ENCODE measurements at regions not wholly inside any gene's neighbourhood (a gene's known extent, or its start where the extent isn't known, plus 50 kb on each side); places are given as distances from the start of the nearest gene placed in this dataset.

DNA sequence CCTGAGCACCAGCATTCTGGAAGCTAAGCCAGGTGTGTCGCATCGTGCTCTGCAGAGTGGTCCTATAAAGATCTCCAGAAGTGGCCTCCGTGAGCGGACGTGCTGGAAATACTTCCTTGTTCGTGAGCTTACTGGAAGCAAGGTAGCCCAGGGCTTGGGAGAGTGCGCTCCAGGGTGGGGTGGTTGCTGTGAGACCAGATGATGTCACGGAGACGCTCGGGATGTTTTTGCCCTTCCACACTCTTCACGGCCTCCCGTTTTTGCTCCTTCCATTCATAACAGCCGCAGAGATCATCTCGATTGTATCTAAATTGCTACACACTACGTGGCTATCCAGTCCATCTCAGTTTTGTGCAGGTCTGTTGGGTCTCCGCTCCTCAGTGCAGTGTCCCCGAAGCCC lies 373.4 kb downstream of the THBS2 start:
- Histone ChIP-seq H3K4me1 (ENCODE audit: control insufficient read depth in 4 of 4, insufficient read depth in 4 of 4, low read length in 3 of 4) (peaks cover 0 to 3% (median 0%) of the 10 kb centered on the region in 4 donors), H3K9me3 (ENCODE audit: control insufficient read depth in 4 of 4, low read length in 3 of 4) (no peaks in the 10 kb centered on the region), H3K27me3 (ENCODE audit: control insufficient read depth in 4 of 4, insufficient read depth in 4 of 4, low read length in 3 of 4) (peaks cover 0 to 14% (median 2%) of the 10 kb centered on the region in 4 donors), H3K36me3 (ENCODE audit: control insufficient read depth in 4 of 4, insufficient read depth in 3 of 4, low read depth in 1 of 4, low read length in 3 of 4) (no peaks in the 10 kb centered on the region), H3K27ac (ENCODE audit: low read depth in 1 of 2, low read length in 2 of 2) (no peak overlapping the region), H3K9ac (ENCODE audit: low read depth in 1 of 2, low read length in 2 of 2) (no peak overlapping the region), H3K4me3 (ENCODE audit: low read depth in 1 of 3, low read length in 3 of 3) (no peak overlapping the region)
- TF ChIP-seq NR2F2 (IDR thresholded peaks at IDR 0.05): no peak
- TF ChIP-seq FOXA1 (IDR thresholded peaks at IDR 0.05): no peak
- TF ChIP-seq, protein P1, sequence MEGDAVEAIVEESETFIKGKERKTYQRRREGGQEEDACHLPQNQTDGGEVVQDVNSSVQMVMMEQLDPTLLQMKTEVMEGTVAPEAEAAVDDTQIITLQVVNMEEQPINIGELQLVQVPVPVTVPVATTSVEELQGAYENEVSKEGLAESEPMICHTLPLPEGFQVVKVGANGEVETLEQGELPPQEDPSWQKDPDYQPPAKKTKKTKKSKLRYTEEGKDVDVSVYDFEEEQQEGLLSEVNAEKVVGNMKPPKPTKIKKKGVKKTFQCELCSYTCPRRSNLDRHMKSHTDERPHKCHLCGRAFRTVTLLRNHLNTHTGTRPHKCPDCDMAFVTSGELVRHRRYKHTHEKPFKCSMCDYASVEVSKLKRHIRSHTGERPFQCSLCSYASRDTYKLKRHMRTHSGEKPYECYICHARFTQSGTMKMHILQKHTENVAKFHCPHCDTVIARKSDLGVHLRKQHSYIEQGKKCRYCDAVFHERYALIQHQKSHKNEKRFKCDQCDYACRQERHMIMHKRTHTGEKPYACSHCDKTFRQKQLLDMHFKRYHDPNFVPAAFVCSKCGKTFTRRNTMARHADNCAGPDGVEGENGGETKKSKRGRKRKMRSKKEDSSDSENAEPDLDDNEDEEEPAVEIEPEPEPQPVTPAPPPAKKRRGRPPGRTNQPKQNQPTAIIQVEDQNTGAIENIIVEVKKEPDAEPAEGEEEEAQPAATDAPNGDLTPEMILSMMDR (IDR thresholded peaks at IDR 0.05; ENCODE audit: low read depth, low read length, missing input control): no peak
- no peak for TF ChIP-seq JUND (IDR thresholded peaks at IDR 0.05)
- no peak for TF ChIP-seq TAF1 (conservative IDR thresholded peaks at IDR 0.05)
- no peak for TF ChIP-seq SP1 (IDR thresholded peaks at IDR 0.05)
- TF ChIP-seq RAD21 (IDR thresholded peaks at IDR 0.05): no peak
- no peak for TF ChIP-seq GABPA (IDR thresholded peaks at IDR 0.05 in 1 of 2, conservative IDR thresholded peaks at IDR 0.05 in 1 of 2)
- no peak for TF ChIP-seq HNF4G (IDR thresholded peaks at IDR 0.05)
- TF ChIP-seq MAX (IDR thresholded peaks at IDR 0.05): no peak
- no peak for TF ChIP-seq ATF3 (IDR thresholded peaks at IDR 0.05)
- DNase-seq (ENCODE audit: low spot score): no peak
- 78% methylated on average over 17 of the region's 17 CpGs for WGBS

DNA sequence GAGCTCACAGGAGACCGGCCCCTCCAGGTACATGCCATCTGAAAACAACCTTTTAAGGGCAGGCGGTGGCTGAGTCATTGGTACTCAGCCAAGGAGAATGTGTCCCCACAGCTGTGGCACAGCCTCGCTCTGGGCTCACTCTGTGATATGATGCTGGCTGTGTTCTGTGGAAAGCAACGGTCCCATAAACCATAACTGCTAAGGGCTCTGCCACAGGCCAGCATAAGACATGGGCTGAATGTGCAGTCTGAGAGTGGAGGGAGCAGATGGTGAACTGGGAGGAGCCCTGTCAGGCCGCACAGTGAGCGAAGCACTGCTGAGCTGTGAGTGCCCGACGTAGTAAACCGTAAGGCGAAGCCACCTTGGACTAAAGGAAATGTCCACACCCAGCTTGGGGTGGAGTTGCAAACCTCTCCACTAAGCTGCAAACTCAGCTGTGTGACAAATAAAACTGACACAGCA lies 375.8 kb downstream of the THBS2 start:
- H3K9ac ChIP-seq (ENCODE audit: low read depth in 1 of 2, low read length in 2 of 2): no peak overlapping the region
- no peak for TF ChIP-seq NR2F2 (IDR thresholded peaks at IDR 0.05)
- TF ChIP-seq RAD21 (IDR thresholded peaks at IDR 0.05): no peak
- no peak for TF ChIP-seq ATF3 (IDR thresholded peaks at IDR 0.05)
- no peak for TF ChIP-seq RXRA (IDR thresholded peaks at IDR 0.05)
- TF ChIP-seq FOXA2 (IDR thresholded peaks at IDR 0.05): no peak
- TF ChIP-seq HNF4G (IDR thresholded peaks at IDR 0.05): no peak
- no peak for TF ChIP-seq ZBTB33 (IDR thresholded peaks at IDR 0.05)
- TF ChIP-seq YY1 (IDR thresholded peaks at IDR 0.05): no peak
- TF ChIP-seq HNF4A (conservative IDR thresholded peaks at IDR 0.05): no peak
- TF ChIP-seq EGR1 (IDR thresholded peaks at IDR 0.05; ENCODE audit: low read depth in 2 of 2): no peak
- TF ChIP-seq JUND (IDR thresholded peaks at IDR 0.05): no peak
- no peak for TF ChIP-seq REST (IDR thresholded peaks at IDR 0.05)
- TF ChIP-seq, protein P1 (IDR thresholded peaks at IDR 0.05; ENCODE audit: low read depth, low read length, missing input control): no peak
- no peak for TF ChIP-seq MAX (IDR thresholded peaks at IDR 0.05)
- TF ChIP-seq GABPA (IDR thresholded peaks at IDR 0.05 in 1 of 2, conservative IDR thresholded peaks at IDR 0.05 in 1 of 2): no peak
- TF ChIP-seq SP1 (IDR thresholded peaks at IDR 0.05): no peak
- no peak for TF ChIP-seq FOXA1 (IDR thresholded peaks at IDR 0.05)
- DNase-seq (ENCODE audit: low spot score): no peak
- H3K4me1 ChIP-seq (ENCODE audit: control insufficient read depth in 4 of 4, insufficient read depth in 4 of 4, low read length in 3 of 4): no peaks in the 10 kb centered on the region
- no peak overlapping the region for H3K4me3 ChIP-seq (ENCODE audit: low read depth in 1 of 3, low read length in 3 of 3)
- peaks cover 0 to 14% (median 0%) of the 10 kb centered on the region in 4 donors for H3K27me3 ChIP-seq (ENCODE audit: control insufficient read depth in 4 of 4, insufficient read depth in 4 of 4, low read length in 3 of 4)
- 60% methylated on average over 10 of the region's 10 CpGs for WGBS
- no peaks in the 10 kb centered on the region for H3K36me3 ChIP-seq (ENCODE audit: control insufficient read depth in 4 of 4, insufficient read depth in 3 of 4, low read depth in 1 of 4, low read length in 3 of 4)
- H3K9me3 ChIP-seq (ENCODE audit: control insufficient read depth in 4 of 4, low read length in 3 of 4): no peaks in the 10 kb centered on the region
- H3K27ac ChIP-seq (ENCODE audit: low read depth in 1 of 2, low read length in 2 of 2): no peak overlapping the region

All from liver (tissue), 8 donors.